Fibroblast of lung (primary cell): ENCODE measurements at regions not wholly inside any gene's neighbourhood (a gene's known extent, or its start where the extent isn't known, plus 50 kb on each side); places are given as distances from the start of the nearest gene placed in this dataset.

Experiments used
- EZH2 ChIP-seq: IDR thresholded peaks from 2 replicates; pipeline ENCODE4 v1.5.1; 2012; ENCODE audit warnings: low read length, control low read depth, mild to moderate bottlenecking; ENCODE audit errors: missing control alignments
- TF ChIP-seq, protein P1 (sequence below), 2 donors: IDR thresholded peaks in 1 of 2; conservative IDR thresholded peaks in 1 of 2; 1 replicate in 1 of 2; 2 replicates in 1 of 2; pipeline ENCODE4 v1.5.1; 2011 to 2012; ENCODE audit warnings: low read length in 2 of 2, control low read depth in 1 of 2, inconsistent platforms in 1 of 2, low read depth in 1 of 2, mild to moderate bottlenecking in 1 of 2

- TF ChIP-seq, protein P1, sequence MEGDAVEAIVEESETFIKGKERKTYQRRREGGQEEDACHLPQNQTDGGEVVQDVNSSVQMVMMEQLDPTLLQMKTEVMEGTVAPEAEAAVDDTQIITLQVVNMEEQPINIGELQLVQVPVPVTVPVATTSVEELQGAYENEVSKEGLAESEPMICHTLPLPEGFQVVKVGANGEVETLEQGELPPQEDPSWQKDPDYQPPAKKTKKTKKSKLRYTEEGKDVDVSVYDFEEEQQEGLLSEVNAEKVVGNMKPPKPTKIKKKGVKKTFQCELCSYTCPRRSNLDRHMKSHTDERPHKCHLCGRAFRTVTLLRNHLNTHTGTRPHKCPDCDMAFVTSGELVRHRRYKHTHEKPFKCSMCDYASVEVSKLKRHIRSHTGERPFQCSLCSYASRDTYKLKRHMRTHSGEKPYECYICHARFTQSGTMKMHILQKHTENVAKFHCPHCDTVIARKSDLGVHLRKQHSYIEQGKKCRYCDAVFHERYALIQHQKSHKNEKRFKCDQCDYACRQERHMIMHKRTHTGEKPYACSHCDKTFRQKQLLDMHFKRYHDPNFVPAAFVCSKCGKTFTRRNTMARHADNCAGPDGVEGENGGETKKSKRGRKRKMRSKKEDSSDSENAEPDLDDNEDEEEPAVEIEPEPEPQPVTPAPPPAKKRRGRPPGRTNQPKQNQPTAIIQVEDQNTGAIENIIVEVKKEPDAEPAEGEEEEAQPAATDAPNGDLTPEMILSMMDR (conservative IDR thresholded peaks at IDR 0.05 in 1 of 2, IDR thresholded peaks at IDR 0.05 in 1 of 2; ENCODE audit: low read depth in 1 of 2, low read length in 2 of 2), result no peak
- no peak for TF ChIP-seq EZH2
These were observed 61.0 kb upstream of the ST3GAL6 start for GRCh38 chr3:98702166-98702565.
